ENCODE measurements at regions not wholly inside any gene's neighbourhood (a gene's known extent, or its start where the extent isn't known, plus 50 kb on each side); places are given as distances from the start of the nearest gene placed in this dataset.
"Not testable (repeated sequence)": the region's sequence is repeated elsewhere in the genome, so short reads cannot be mapped to it uniquely, and the experiment has no call there.

- DNase-seq = not testable (repeated sequence)
Measured at GRCh38 chr7:32645255-32645654, 150.0 kb downstream of the AVL9 start.

GRCh38 chr7:32643194-32643593 lies 147.9 kb downstream of the AVL9 start:
- no peak for DNase-seq

GRCh38 chr7:32639122-32639521 lies 143.8 kb downstream of the AVL9 start:
- no peak for DNase-seq

- DNase-seq = not testable (repeated sequence)
Measured at GRCh38 chr7:32638479-32639121, 143.3 kb downstream of the AVL9 start.

Data from stimulated activated naive CD4-positive, alpha-beta T cell treated with Interleukin-2 at 50 U/mL for 16 hours (primary cell).